Loucy (cell line): ENCODE measurements at regions not wholly inside any gene's neighbourhood (a gene's known extent, or its start where the extent isn't known, plus 50 kb on each side); places are given as distances from the start of the nearest gene placed in this dataset.

Source experiments
- H2AFZ ChIP-seq: fragments of 200-600 bp; sonication (generic); 2 replicates; pipeline ENCODE4 v1.6.0; 2016; ENCODE audit warnings: antibody characterized with exemption, mild to moderate bottlenecking, low read length, moderate library complexity
- H3F3A ChIP-seq: fragments of 200-600 bp; 2 replicates; pipeline ENCODE4 v1.6.0; 2016; ENCODE audit warnings: antibody characterized with exemption, low read depth, mild to moderate bottlenecking
- H3K27me3 ChIP-seq: fragments of 200-600 bp; sonication (generic); 2 replicates; pipeline ENCODE4 v1.6.1; 2014; ENCODE audit warnings: low read length, mild to moderate bottlenecking; ENCODE audit not compliant: insufficient read depth, poor library complexity, severe bottlenecking
- H3K36me3 ChIP-seq: fragments of 200-600 bp; sonication (generic); 2 replicates; pipeline ENCODE4 v1.6.1; 2016; ENCODE audit warnings: low read length; ENCODE audit not compliant: insufficient read depth
- H3K4me1 ChIP-seq: fragments of 200-600 bp; sonication (generic); 2 replicates; pipeline ENCODE4 v1.5.1; 2014; ENCODE audit warnings: low read length, mild to moderate bottlenecking; ENCODE audit not compliant: insufficient read depth, poor library complexity, severe bottlenecking
- H3K4me2 ChIP-seq: fragments of 200-600 bp; sonication (generic); 2 replicates; pipeline ENCODE4 v1.6.0; 2014; ENCODE audit warnings: antibody characterized with exemption, low read length, low read depth, mild to moderate bottlenecking; ENCODE audit not compliant: poor library complexity, severe bottlenecking
- H3K4me3 ChIP-seq: fragments of 200-600 bp; sonication (generic); 2 replicates; pipeline ENCODE4 v1.5.1; 2014; ENCODE audit warnings: low read length, mild to moderate bottlenecking, mixed read lengths; ENCODE audit not compliant: poor library complexity, severe bottlenecking
- H3K79me2 ChIP-seq: fragments of 200-600 bp; sonication (generic); 2 replicates; pipeline ENCODE4 v1.6.1; 2014; ENCODE audit warnings: low read length; ENCODE audit not compliant: insufficient read depth
- H3K9ac ChIP-seq: fragments of 200-600 bp; sonication (generic); 2 replicates; pipeline ENCODE4 v1.6.0; 2014; ENCODE audit warnings: mild to moderate bottlenecking, low read depth, low read length, moderate library complexity; ENCODE audit not compliant: poor library complexity, severe bottlenecking
- H3K9me2 ChIP-seq: fragments of 200-600 bp; sonication (generic); replicated peaks from 2 replicates; pipeline ENCODE4 v1.6.1; 2016; ENCODE audit warnings: low read depth, low read length, mixed read lengths
- H3K9me3 ChIP-seq: fragments of 200-600 bp; sonication (generic); 2 replicates; pipeline ENCODE4 v1.6.1; 2014; ENCODE audit warnings: mild to moderate bottlenecking, antibody characterized with exemption, low read length, low read depth; ENCODE audit not compliant: insufficient read depth
- H4K20me1 ChIP-seq: fragments of 200-600 bp; sonication (generic); 2 replicates; pipeline ENCODE4 v1.6.0; 2014; ENCODE audit warnings: antibody characterized with exemption, low read length, mild to moderate bottlenecking; ENCODE audit not compliant: insufficient read depth, poor library complexity, severe bottlenecking
- CTCF ChIP-seq: fragments of 200-600 bp; sonication (generic); conservative IDR thresholded peaks from 2 replicates; pipeline ENCODE4 v1.5.1; 2014; ENCODE audit warnings: mild to moderate bottlenecking, antibody characterized with exemption, low read length
- EZH2phosphoT487 ChIP-seq: fragments of 200-600 bp; IDR thresholded peaks from 2 replicates; pipeline ENCODE4 v1.6.1; 2018; ENCODE audit warnings: antibody characterized with exemption, mild to moderate bottlenecking, moderate library complexity, borderline replicate concordance

- no peak overlapping the region for H3K9ac ChIP-seq
Measured at GRCh38 chr11:41675205-41675604, 215.8 kb upstream of the LRRC4C start.

GRCh38 chr11:41713030-41713429 is 253.6 kb upstream of the LRRC4C start:
- H3K36me3 ChIP-seq, result no peaks in the 10 kb centered on the region
- H3K4me3 ChIP-seq, result no peak overlapping the region
- H3K9ac ChIP-seq, result no peak overlapping the region
- H3F3A ChIP-seq, result no peaks in the 10 kb centered on the region
- no peaks in the 10 kb centered on the region for H3K4me1 ChIP-seq
- H4K20me1 ChIP-seq, result no peaks in the 10 kb centered on the region
- H3K79me2 ChIP-seq, result no peaks in the 10 kb centered on the region
- no peaks in the 10 kb centered on the region for H3K9me3 ChIP-seq
- H2AFZ ChIP-seq, result no peak overlapping the region
- TF ChIP-seq EZH2phosphoT487 (no peak), CTCF (no peak)
- no peaks in the 10 kb centered on the region for H3K9me2 ChIP-seq
- no peak overlapping the region for H3K4me2 ChIP-seq
- H3K27me3 ChIP-seq, result no peaks in the 10 kb centered on the region

More at GRCh38 chr11:41675205-41675604, 215.8 kb upstream of the LRRC4C start:
- no peaks in the 10 kb centered on the region for H3K36me3 ChIP-seq
- no peaks in the 10 kb centered on the region for H4K20me1 ChIP-seq
- H3K4me1 ChIP-seq, result no peaks in the 10 kb centered on the region
- TF ChIP-seq CTCF (no peak), EZH2phosphoT487 (no peak)
- no peak overlapping the region for H3K4me3 ChIP-seq
- H3F3A ChIP-seq, result no peaks in the 10 kb centered on the region
- H3K9me2 ChIP-seq, result no peaks in the 10 kb centered on the region
- no peak overlapping the region for H3K4me2 ChIP-seq
- H2AFZ ChIP-seq, result no peak overlapping the region
- H3K9me3 ChIP-seq, result no peaks in the 10 kb centered on the region
- no peaks in the 10 kb centered on the region for H3K27me3 ChIP-seq
- no peaks in the 10 kb centered on the region for H3K79me2 ChIP-seq

GRCh38 chr11:41714101-41714500 is 254.6 kb upstream of the LRRC4C start:
- Histone ChIP-seq H2AFZ (no peak overlapping the region), H3K4me1 (no peaks in the 10 kb centered on the region), H3K4me3 (no peak overlapping the region), H3K79me2 (no peaks in the 10 kb centered on the region), H4K20me1 (no peaks in the 10 kb centered on the region), H3K9ac (no peak overlapping the region), H3K36me3 (no peaks in the 10 kb centered on the region), H3K9me3 (no peaks in the 10 kb centered on the region), H3F3A (no peaks in the 10 kb centered on the region), H3K4me2 (no peak overlapping the region), H3K27me3 (no peaks in the 10 kb centered on the region), H3K9me2 (no peaks in the 10 kb centered on the region)
- TF ChIP-seq EZH2phosphoT487, result no peak
- no peak for TF ChIP-seq CTCF
